COLO668 (cell line): ENCODE measurements at regions not wholly inside any gene's neighbourhood (a gene's known extent, or its start where the extent isn't known, plus 50 kb on each side); places are given as distances from the start of the nearest gene placed in this dataset.
"Not testable (repeated sequence)": the region's sequence is repeated elsewhere in the genome, so short reads cannot be mapped to it uniquely, and the experiment has no call there.

Source experiments
- DNase-seq: peaks from one replicate; lab custom pipeline; 2025; ENCODE audit not compliant: unreplicated experiment; lab: John Stamatoyannopoulos, UW

DNA sequence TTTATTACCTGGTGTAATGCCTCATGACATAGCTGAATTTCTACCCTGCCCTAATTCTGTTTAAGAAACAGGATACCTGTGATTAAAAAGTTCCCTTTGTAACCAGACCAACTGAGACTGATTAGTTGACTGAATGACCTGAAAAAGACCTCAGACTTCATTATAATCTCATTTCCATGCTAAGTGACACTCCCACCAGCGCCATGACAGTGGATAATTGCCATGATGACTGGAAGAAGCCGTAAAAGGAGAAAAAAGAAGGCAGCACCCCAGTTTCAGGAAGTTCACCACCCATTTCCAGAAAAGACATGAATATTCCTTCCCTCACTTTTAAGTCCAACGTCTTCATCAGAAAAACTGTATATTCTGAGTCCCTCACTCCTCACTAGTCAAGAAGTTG, 125.6 kb upstream of the HS3ST4 start:
- DNase-seq: no peak

DNA sequence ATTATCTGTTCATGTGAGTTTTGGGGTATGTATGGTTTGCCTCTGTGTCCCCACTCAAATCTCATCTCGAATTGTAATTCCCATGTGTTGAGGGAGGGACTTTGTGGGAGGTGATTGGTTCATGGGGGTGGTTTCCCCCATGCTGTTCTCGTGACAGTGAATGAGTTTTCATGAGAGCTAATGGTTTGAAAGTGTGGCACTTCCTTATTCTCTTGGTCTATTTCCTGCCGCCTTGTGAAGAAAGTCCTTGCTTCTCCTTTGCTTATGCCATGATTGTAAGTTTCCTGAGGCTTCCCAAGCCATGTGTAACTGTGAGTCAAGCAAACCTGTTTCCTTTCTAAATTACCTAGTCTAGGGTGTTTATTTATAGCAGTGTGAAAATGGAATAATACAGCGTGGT, 128.1 kb upstream of the HS3ST4 start:
- DNase-seq: no peak

DNA sequence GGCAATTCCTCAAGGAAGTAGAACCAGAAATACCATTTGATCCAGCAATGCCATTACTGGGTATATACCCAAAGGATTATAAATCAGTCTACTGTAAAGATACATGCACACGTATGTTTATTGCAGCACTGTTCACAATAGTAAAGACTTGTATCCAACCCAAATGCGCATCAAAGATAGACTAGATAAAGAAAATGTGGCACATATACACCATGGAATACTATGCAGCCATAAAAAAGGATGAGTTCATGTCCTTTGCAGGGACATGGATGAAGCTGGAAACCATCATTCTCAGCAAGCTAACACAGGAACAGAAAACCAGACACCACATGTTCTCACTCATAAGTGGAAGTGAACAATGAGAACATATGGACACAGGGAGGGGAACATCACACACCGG, 130.0 kb upstream of the HS3ST4 start:
- DNase-seq: not testable (repeated sequence)

DNA sequence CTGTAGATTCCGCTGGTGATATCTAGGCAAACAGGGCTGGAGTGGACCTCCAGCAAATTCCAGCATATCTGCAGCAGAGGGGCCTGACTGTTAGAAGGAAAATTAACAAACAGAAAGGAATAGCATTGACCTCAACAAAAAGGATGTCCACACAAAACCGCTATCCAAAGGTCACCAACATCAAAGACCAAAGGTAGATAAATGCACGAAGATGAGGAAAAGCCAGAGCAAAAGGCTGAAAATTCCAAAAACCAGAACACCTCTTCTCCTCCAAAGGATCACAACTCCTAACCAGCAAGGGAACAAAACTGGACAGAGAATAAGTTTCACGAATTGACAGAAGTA, 134.8 kb upstream of the HS3ST4 start:
- not testable (repeated sequence) for DNase-seq

DNA sequence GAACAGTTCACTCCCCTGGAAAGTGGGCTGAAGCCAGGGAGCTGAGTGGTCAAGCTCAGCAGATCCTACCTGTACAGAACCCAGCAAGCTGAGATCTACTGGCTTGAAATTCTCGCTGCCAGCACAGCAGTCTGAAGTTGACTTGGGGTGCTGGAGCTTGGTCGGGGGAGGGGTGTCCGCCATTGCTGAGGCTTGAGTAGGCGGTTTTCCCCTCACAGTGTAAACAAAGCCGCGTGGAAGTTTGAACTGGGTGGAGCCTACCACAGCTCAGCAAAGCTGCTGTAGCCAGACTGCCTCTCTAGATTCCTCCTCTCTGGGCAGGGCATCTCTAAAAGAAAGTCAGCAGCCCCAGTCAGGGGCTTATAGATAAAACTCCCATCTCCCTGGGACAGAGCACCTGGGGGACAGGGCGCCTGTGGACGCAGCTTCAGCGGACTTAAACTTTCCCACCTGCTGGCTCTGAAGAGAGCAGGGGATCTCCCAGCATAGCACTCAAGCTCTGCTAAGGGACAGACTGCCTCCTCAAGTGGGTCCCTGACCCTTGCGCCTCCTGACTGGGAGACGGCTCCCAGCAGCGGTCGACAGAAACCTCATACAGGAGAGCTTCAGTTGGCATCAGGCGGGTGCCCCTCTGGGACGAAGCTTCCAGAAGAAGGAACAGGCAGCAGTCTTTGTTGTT, 135.3 kb upstream of the HS3ST4 start:
- not testable (repeated sequence) for DNase-seq

DNA sequence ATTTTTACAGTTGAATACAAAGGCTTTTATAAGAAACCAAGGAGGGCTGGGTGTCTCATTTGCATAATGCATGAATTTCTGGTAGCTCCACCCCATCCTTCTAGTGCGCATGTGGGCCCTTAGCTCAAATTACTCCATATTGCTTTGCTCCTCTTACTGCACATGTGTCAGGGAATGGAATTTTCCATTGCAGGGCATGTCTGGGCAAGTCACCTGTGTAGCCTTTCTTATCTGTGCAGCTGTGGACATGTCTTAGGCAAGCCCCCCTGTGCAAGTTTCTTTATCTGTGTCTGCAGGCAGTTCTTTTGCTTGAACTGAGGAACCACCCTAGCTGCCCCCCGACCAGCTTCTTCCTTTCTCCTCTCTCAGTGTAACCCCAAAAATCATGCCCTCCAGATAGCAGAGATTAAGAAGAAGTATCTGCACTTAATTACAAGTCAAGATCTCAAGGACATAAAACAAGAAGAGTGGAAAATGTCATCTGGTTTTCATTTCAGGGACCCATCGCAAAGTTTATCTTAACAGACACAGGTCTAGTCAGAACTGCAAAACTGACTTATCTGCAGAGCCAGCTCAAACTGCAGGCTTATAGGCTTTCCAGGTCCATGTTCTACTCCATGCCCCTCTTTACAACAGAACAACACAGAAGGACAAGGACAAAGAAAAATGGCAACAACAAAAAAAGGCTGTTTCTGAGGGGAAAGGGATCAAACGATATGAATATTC, 137.9 kb upstream of the HS3ST4 start:
- no peak for DNase-seq

DNA sequence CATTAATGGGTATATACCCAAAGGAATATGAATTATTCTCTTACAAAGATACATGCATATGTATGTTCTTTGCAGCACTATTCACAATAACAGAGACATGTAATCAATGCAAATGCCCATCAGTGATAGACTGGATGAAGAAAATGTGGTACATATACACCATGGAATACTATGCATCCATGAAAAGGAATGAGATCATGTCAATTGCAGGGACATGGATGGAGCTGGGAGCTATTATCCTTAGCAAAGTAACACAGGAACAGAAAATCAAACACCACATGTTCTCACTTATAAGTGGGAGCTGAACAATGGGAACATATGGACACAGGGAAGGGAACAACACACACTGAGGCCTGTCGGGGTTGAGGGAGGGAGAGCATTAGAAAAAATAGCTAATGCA, 141.1 kb upstream of the HS3ST4 start:
- no peak for DNase-seq

DNA sequence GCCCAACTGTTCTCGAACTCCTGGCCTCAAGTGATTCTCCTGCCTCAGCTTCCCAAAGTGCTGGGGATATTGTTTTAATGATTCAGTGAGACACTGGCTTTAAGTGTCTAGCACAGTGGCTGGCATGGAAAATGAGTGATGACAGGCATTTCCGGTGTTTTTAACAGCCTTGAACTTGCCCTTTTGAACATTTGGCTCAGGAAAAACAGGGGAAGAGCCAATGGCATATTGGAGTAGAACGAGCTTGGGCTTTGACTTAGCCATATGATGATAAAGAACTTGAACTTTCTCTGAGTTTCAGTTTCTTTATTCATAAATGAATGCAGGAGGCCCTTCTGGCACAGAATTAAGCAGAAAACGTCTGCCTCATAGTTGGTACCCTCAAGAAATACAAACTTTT, 145.0 kb upstream of the HS3ST4 start:
- DNase-seq: no peak

DNA sequence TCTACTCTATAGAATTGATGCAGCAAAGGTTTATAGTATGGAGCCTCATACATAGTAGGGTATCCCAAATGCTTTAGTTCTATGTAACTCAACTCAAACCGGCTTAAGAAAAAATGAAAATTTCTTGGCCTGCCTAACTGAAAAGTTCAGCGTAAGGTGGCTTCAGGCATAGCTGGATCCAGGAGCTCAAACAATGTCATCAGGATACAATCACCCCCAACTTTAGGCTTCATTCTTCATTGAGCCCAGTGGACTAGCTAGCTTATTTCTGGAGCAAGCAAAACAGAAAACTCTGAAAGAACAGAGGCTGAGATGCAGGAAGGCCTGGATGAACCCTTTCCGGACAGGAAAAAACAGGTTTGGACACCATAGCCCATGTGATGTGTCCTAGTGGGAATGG, 147.5 kb upstream of the HS3ST4 start:
- DNase-seq: no peak

DNA sequence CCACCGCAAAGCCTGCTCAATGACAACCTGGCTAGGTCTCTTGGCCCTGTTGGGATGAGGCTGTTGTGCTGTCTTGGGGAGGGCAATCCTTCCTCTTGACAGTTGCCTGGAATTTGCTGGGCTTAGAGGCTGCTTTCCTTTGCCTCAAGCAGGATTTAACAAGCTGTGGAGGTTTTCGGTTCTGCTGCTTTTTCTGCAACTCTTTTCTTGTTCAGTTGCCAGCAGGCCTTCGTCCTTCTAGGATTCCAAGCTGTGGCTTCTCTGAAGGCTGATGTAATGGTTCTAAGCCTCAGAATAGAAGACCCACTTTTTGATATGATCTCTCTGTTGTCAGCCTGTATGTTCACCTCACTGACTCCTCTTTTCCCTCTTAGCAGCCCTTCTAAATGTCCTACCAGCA, 149.5 kb upstream of the HS3ST4 start:
- DNase-seq: no peak

DNA sequence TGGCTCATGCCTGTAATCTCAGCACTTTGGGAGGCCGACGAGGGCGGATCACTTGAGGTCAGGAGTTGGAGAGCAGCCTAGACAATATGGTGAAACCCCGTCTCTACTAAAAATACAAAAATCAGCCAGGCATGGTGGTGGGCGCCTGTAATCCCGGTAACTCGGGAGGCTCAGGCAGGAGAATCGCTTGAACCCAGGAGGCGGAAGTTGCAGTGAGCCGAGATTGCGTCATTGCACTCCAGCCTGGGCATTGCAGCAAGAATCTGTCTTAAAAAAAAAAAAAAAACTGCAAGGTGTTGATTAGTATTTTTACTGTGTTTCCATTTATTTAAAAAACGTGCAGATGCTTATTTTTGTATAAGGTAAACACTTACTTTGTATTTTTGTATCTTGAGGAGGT, 152.0 kb upstream of the HS3ST4 start:
- DNase-seq: not testable (repeated sequence)

DNA sequence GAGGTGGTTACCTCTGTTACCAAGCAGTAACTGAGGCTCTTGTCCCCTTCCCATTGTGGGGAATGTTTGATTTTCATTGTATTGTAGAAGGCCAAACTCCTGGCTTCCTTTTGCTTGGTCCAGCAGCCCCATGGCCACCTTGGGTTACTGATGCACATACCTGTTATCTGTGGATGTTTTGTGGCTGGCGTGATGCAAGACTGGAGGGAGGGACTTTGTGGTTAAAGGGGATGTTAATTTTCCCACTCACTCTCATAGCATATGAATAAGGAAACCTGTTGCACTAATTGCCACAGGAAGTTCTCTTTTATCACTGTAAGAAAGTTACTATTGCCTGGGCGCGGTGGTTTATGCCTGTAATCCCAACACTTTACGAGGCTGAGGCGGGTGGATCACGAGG, 168.6 kb upstream of the HS3ST4 start:
- DNase-seq: no peak

DNA sequence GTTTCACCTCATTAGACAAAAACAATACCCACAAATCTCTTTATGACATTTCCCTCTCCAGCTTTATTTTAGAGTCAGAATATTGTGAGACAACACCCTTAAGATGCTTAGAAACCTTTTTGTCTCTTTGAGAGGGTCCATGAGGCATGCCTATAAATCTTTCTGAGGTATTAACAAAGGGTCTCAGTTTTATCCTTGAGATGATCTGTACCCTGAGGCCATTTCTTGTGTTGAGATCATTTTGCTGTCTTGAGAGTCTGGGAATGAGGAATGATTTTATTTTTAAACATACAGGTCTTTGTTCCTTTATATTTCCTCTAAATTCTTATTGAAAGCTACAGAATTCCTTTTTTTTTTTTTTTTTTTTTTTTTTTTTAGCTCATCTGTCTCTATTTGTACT, 179.7 kb upstream of the HS3ST4 start:
- no peak for DNase-seq

DNA sequence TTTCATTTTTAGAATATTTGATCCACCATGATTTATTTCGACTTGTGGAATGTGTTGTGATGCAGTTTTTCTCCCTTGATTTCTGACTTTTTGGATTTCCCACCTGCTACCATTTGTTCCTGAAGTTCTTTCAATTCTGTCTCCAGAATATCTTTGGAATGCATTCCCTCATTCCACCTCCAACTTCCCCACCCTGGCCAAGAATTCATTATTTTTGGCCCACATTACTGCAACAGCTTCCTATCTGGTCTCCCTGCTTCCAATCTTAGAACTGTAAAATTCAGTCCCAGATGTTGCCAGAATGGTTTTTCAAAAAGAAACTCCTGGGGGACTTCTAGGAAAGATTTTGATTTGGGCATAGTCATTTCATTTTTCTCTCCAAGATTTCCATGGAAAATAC, 182.3 kb upstream of the HS3ST4 start:
- no peak for DNase-seq

DNA sequence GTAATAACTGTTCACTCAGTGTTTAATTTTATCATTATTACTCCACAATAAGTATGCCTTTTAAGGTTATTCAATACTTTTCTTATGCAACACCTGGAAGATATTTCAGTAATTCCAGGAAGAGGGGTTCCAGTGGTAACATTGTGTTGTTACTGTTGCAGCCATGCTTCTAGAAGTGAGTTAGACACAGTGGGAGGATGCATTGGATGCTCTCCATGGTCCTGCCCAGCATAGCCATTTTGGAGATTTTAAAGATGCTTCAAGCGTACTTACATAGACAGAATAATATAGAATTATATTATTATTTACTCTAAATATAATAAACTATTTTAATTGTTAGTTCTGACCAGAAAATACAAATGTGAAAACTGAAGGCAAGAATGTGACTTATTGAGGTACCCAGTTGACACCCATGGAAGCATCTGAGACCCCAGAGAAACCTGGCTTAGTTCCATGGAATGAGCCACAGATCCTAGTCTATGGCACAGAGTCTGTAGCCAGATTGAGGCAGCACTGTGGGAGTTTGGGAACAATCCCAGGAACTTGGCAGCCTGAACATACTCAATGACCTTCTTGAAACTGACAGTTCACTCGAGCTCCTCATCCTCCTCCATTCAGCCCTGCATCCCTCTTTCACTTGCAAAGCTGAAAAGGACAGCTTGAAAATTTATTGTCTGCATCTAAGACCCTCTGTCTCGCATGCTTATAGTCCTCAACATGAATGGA, 190.1 kb upstream of the HS3ST4 start:
- DNase-seq: no peak

DNA sequence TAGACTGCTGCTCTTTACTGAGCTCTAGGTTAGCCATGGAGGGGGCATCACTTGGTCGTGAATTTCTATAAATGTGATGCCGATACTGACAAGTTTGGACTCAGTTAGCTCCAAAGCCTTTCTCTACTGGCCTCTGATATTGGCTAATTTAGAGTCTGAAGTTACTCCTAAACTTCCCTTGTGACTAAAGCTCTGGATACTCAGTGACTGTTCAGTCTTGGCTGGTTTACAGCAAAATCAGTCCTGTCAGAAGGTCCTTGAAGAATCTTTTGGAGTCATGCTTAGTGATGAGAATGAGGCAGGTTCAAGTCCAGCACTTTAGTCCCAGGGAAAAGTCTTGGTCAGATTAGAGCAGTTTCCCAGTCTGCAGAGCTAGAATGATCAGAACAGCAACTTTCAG, 197.5 kb upstream of the HS3ST4 start:
- DNase-seq: no peak

DNA sequence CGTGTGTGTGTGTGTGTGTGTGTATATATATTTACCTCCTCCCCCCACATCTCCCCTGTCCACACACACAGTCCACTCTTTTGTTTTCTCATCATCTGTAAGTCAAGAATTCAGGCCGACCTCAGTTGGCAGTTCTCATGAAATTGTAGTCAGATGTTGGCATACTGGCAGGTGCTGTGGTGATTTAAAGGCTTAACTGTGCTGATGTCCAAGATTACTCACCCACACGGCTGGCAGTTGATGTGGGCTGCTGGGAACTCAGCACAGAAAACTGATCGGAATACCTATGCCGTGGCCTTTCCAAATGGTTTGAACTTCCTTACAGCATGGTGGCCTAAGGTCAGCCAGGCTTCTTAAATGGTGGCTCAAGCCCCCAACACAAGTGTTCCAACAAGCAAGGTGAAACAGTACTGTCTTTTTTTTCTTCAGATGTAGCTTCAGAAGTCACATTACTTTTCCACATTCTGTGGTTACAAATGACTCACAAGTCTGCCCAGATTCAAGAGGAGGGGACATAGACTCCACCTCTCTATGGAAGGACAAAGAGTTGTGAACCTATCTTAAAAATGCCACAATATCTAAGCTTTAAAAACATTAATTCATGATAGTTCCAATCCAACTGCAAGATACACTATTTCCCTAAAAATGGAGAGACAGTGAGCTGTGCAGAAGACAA, 198.5 kb upstream of the HS3ST4 start:
- DNase-seq: no peak

DNA sequence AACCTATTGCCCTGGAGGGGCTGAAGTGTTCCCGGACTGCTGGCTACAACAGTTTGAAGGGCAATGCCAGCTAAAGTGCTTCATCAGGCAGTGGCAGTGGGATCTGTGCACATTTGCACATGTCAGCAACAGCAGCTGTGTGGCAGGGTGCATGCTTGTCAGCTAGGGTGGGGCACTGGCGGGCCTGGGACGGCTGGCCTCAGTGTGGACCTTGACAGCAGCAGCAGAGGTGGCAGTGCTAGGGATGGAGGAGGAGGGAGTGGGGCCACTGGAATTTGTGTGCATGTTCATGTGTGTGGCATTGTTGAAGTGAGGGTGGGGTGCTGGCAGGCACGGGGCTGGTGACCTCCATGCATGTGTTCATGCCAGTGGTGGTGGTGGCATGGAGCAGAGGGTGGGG, 203.3 kb upstream of the HS3ST4 start:
- DNase-seq: no peak

DNA sequence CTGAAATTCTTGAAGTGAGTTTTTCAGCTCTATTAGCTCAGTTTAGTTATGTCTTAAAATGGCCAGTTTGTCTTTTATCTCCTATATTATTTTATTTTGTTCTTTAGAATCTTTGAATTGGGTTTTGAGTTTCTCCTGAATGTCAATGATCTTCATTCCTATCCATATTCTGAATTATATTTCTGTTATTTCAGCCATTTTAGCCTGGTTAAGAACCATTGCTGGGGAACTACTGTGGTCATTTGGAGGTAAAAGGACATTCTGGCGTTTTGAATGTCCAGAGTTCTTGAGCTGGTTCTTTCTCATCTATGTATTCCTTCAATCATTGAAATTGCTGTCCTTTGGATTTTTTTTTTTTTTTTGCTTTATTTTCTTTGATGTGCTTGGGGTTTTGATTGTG, 203.9 kb upstream of the HS3ST4 start:
- DNase-seq: no peak

DNA sequence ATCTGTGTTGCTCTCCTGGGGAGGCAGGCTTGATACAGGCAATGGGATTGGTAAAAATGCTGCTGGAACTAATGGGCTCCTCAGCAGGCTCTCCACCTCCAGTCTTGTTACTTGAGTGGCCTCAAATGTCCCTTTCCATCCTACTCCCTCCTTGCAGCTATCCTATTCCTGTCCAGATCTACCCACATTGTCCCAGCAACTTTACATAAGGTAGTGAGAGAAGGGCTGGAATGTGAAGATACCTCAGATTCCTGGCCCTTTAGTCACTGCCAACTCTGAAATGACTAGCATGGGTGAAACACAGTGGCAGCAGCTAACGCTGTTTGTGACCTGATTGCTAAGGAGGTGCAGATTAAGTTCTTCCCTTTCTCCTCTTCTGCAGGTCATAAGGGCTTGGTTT, 210.1 kb upstream of the HS3ST4 start:
- DNase-seq: no peak

DNA sequence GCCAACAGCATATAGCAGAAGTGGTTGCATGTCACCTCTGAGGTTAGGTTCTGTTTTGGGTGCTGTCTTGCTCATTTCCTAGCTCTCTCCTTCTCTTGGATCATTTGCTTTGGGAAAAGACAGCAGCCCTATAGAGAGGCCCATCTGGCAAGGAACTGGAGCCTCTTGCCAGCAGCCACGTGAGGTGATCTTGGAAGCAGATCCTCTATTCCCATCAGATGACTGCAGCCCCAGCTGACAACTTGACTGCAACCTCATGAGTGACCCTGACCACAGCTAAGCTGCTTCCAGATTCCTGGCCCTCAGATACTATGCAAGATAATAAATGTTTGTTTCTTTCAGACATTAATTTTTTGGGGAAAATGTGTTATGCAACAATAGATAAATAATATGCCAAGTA, 213.3 kb upstream of the HS3ST4 start:
- no peak for DNase-seq

DNA sequence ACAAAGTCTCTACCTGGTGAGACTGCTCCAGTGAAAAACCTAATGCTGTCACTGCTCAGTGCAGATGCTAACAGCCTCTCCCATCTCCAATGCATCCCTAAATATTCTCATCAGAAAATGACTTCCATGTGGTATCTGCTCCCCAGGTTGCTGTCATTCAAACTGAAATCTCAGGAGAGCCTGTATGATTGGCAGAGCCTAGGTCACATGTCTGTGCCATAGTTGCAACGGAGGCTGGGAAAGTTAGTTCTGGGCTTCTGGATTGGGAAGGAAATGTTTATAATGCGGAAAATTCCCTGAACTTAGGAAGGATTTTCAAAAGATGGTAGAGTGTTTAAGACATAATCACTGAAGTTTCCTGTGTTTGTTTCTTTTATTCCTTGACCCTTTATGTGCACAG, 206.4 kb upstream of the ZKSCAN2 start:
- DNase-seq: no peak
